ENCODE measurements at regions not wholly inside any gene's neighbourhood (a gene's known extent, or its start where the extent isn't known, plus 50 kb on each side); places are given as distances from the start of the nearest gene placed in this dataset.

DNA sequence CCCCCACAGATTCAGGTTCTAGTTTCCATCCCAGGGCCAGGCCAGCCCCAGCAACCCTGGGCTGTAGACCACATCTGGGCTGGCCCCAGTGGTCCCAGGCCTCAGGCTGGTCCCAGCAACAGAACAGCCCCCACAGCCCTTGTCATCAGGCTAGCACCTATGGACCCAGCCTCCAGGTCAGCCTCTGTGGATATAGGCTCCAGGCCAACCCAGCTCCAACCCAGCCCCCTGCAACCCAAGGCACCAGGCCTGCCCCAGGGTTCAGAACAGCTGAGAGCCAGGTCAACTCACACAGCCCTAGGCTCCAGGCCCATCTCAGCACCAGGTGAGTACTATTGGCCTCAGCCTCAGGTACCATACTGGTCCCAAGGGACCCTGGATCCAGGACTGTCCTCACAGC, 155.3 kb downstream of the PWWP3B start:
- TF ChIP-seq, protein P1, sequence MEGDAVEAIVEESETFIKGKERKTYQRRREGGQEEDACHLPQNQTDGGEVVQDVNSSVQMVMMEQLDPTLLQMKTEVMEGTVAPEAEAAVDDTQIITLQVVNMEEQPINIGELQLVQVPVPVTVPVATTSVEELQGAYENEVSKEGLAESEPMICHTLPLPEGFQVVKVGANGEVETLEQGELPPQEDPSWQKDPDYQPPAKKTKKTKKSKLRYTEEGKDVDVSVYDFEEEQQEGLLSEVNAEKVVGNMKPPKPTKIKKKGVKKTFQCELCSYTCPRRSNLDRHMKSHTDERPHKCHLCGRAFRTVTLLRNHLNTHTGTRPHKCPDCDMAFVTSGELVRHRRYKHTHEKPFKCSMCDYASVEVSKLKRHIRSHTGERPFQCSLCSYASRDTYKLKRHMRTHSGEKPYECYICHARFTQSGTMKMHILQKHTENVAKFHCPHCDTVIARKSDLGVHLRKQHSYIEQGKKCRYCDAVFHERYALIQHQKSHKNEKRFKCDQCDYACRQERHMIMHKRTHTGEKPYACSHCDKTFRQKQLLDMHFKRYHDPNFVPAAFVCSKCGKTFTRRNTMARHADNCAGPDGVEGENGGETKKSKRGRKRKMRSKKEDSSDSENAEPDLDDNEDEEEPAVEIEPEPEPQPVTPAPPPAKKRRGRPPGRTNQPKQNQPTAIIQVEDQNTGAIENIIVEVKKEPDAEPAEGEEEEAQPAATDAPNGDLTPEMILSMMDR (IDR thresholded peaks at IDR 0.05): no peak
- TF ChIP-seq EZH2 (IDR thresholded peaks at IDR 0.05) (no peak), EZH2phosphoT487 (IDR thresholded peaks at IDR 0.05) (no peak)
